K562 (cell line): ENCODE measurements at regions not wholly inside any gene's neighbourhood (a gene's known extent, or its start where the extent isn't known, plus 50 kb on each side); places are given as distances from the start of the nearest gene placed in this dataset.

Experiments
- ATAC-seq: fragments of 200-7000 bp; cut with Tn5 transposase; 3 replicates; pipeline ENCODE4 v1.9.1; 2020; ENCODE audit warnings: moderate library complexity
- BruUV-seq: library from RNA; stranded (reverse); fragments of 400-500 nt; replicated peaks from 2 replicates; lab custom pipeline; 2021; lab: Mats Ljungman, UMichigan
- CTCF ChIA-PET: fragments of 300-600 bp; formaldehyde crosslinking; extraction: SDS; loops from one replicate; lab custom pipeline; 2021; ENCODE audit warnings: low intra/inter-chr PET ratio; lab: Yijun Ruan, JAX
- POLR2A ChIA-PET: fragments of 300-600, 350-650 bp; sonication (Branson Sonifier 250); formaldehyde crosslinking; extraction: SDS; loops from one replicate; lab custom pipeline; 2021; ENCODE audit warnings: antibody characterized with exemption, inconsistent platforms; lab: Yijun Ruan, JAX
- DNase-seq, 4 experiments: peaks; one replicate each; pipeline versions ENCODE4 v3.0.0 to v3.0.0-alpha.2; 2011 to 2018; ENCODE audit warnings: low spot score in 3 of 4, mixed read lengths in 3 of 4; ENCODE audit errors: extremely low read depth in 1 of 4
- FAIRE-seq: peaks from 2 replicates; lab custom pipeline; 2011; peaks lifted over from hg19 to GRCh38; lab: Jason Lieb, UNC
- H2AFZ ChIP-seq: 2 replicates; pipeline ENCODE4 v1.6.0; 2011; ENCODE audit warnings: low read depth, low read length, control low read depth, inconsistent platforms
- H3K27ac ChIP-seq: fragments of 200-600 bp; 3 replicates; pipeline ENCODE4 v1.8.0; 2011; ENCODE audit warnings: low read depth, mild to moderate bottlenecking, control low read depth, inconsistent platforms, low read length, moderate library complexity, mixed read lengths; ENCODE audit errors: extremely low read depth
- H3K27me3 ChIP-seq, 2 experiments: fragments of 300-600 bp in 1 of 2; 2 replicates in 1 of 2; 3 replicates in 1 of 2; pipeline versions ENCODE4 v1.6.0 to v1.8.0; 2011; ENCODE audit warnings: inconsistent platforms in 2 of 2, low read length in 2 of 2, mild to moderate bottlenecking in 1 of 2, mixed read lengths in 1 of 2, moderate library complexity in 1 of 2; ENCODE audit not compliant: control insufficient read depth in 2 of 2, insufficient read depth in 2 of 2
- H3K36me3 ChIP-seq: fragments of 300-600 bp; 3 replicates; pipeline ENCODE4 v1.8.0; 2011; ENCODE audit warnings: mild to moderate bottlenecking, low read length, inconsistent platforms; ENCODE audit not compliant: control insufficient read depth, insufficient read depth
- H3K4me1 ChIP-seq, 2 experiments: fragments of 200-600 bp in 1 of 2; replicated peaks in 1 of 2; 2 replicates in 1 of 2; 3 replicates in 1 of 2; pipeline versions ENCODE4 v1.5.1 to v1.8.0; 2011; ENCODE audit warnings: inconsistent platforms in 2 of 2, low read length in 2 of 2, mild to moderate bottlenecking in 1 of 2, mixed read lengths in 1 of 2, moderate library complexity in 1 of 2; ENCODE audit not compliant: control insufficient read depth in 2 of 2, insufficient read depth in 2 of 2
- H3K4me2 ChIP-seq: 2 replicates; pipeline ENCODE4 v1.6.1; 2011; ENCODE audit warnings: low read length, control low read depth, inconsistent platforms, mixed read lengths; ENCODE audit not compliant: insufficient read depth
- H3K4me3 ChIP-seq: fragments of 200-600 bp; sonication (generic), shearing (Covaris generic); 2 replicates; pipeline ENCODE4 v1.5.1; 2016; ENCODE audit warnings: control low read depth, inconsistent platforms
- H3K79me2 ChIP-seq: fragments of 200-600 bp; 3 replicates; pipeline ENCODE4 v1.8.0; 2011; ENCODE audit warnings: low read length, inconsistent platforms; ENCODE audit not compliant: control insufficient read depth, insufficient read depth
- H3K9ac ChIP-seq, 2 experiments: 2 replicates each; pipeline versions ENCODE4 v1.6.0 to v1.6.1; 2011; ENCODE audit warnings: low read depth in 2 of 2, low read length in 2 of 2, control low read depth in 1 of 2, inconsistent platforms in 1 of 2, mild to moderate bottlenecking in 1 of 2, mixed read lengths in 1 of 2; ENCODE audit not compliant: insufficient read depth in 1 of 2
- H3K9me1 ChIP-seq: one replicate; pipeline ENCODE4 v1.6.0; 2011; ENCODE audit warnings: inconsistent platforms, mild to moderate bottlenecking, low read length, moderate library complexity; ENCODE audit not compliant: control insufficient read depth, insufficient read depth
- H3K9me3 ChIP-seq: replicated peaks from 2 replicates; pipeline ENCODE4 v1.5.1; 2011; ENCODE audit warnings: low read depth, low read length, inconsistent platforms; ENCODE audit not compliant: control insufficient read depth, insufficient read depth
- H4K20me1 ChIP-seq: replicated peaks from 2 replicates; pipeline ENCODE4 v1.6.1; 2011; ENCODE audit warnings: low read length, inconsistent platforms, mixed read lengths; ENCODE audit not compliant: control insufficient read depth, insufficient read depth
- NFE2 ChIP-seq: IDR thresholded peaks from 2 replicates; pipeline ENCODE4 v1.6.1; 2014; ENCODE audit warnings: antibody characterized with exemption, low read depth
- PRDM10 ChIP-seq: fragments of 450-650 bp; IDR thresholded peaks from 2 replicates; pipeline ENCODE4 v1.6.1; 2018; ENCODE audit not compliant: partially characterized antibody
- RBM14 ChIP-seq: fragments of 200-400 bp; formaldehyde crosslinking; IDR thresholded peaks from 2 replicates; pipeline ENCODE4 v1.6.1; 2018; ENCODE audit warnings: low read depth, mild to moderate bottlenecking, low read length, moderate library complexity, borderline replicate concordance; ENCODE audit not compliant: insufficient read depth
- ZNF280A ChIP-seq: fragments of 450-650 bp; IDR thresholded peaks from 2 replicates; pipeline ENCODE4 v1.6.1; 2018; ENCODE audit warnings: mild to moderate bottlenecking, low read depth; ENCODE audit not compliant: partially characterized antibody
- WGBS: fragments of 100-300 bp; shearing (Covaris generic); methylation state at CpG from one replicate; pipeline ENCODE4 v1.1.6; 2016; ENCODE audit warnings: low coverage, mixed read lengths; ENCODE audit not compliant: insufficient coverage; ENCODE audit errors: missing lambda C conversion rate; 5-methylcytosine and 5-hydroxymethylcytosine counted together
- in situ Hi-C: fragments of 300-500 bp; cut with MboI; formaldehyde crosslinking; loops from 4 replicates; pipeline ENCODE4 v1.15.0; 2018; ENCODE audit warnings: inconsistent platforms, mixed read lengths
- intact Hi-C: fragments of 100-400 bp; cut with micrococcal nuclease; formaldehyde crosslinking; loops from 2 replicates; pipeline ENCODE4 v1.14.2; 2022

GRCh38 chr18:69239849-69240674 is 160.6 kb upstream of the DOK6 start:
- no TSS peak for BruUV-seq
- no peaks in the 10 kb centered on the region for H3K4me1 ChIP-seq
- H3K9me1 ChIP-seq = no peaks in the 10 kb centered on the region
- H3K9me3 ChIP-seq = no peaks in the 10 kb centered on the region
- no peak for DNase-seq
- H3K4me3 ChIP-seq = no peak overlapping the region
- no peak for FAIRE-seq
- in situ Hi-C loops (no loop called here), intact Hi-C loops (no loop called here)
- H4K20me1 ChIP-seq = no peaks in the 10 kb centered on the region
- CTCF ChIA-PET = no interaction called here
- no peaks in the 10 kb centered on the region for H3K27me3 ChIP-seq
- no peak for ATAC-seq
- 0% methylated on average over 4 of the region's 4 CpGs for WGBS
- no peak overlapping the region for H2AFZ ChIP-seq
- no peak for TF ChIP-seq ZNF280A
- no peak for TF ChIP-seq PRDM10
- TF ChIP-seq NFE2 = no peak
- TF ChIP-seq RBM14 = no peak
- H3K79me2 ChIP-seq = no peaks in the 10 kb centered on the region
- POLR2A ChIA-PET = no interaction called here
- no peak overlapping the region for H3K9ac ChIP-seq
- no peak overlapping the region for H3K27ac ChIP-seq
- H3K36me3 ChIP-seq = no peaks in the 10 kb centered on the region
- no peak overlapping the region for H3K4me2 ChIP-seq
